Prostate gland (tissue), 2 donors: ENCODE measurements at regions not wholly inside any gene's neighbourhood (a gene's known extent, or its start where the extent isn't known, plus 50 kb on each side); places are given as distances from the start of the nearest gene placed in this dataset.
"Not testable (repeated sequence)": the region's sequence is repeated elsewhere in the genome, so short reads cannot be mapped to it uniquely, and the experiment has no call there.

Experiments
- DNase-seq: peaks from one replicate; pipeline ENCODE4 v3.0.0-alpha.2; 2019; ENCODE audit warnings: low spot score
- H3K27ac ChIP-seq, 2 donors: fragments of 200-600 bp; sonication (generic); 2 replicates each; pipeline ENCODE4 v1.5.1; 2017 to 2019
- H3K27me3 ChIP-seq: fragments of 200-600 bp; sonication (generic); replicated peaks from 2 replicates; pipeline ENCODE4 v1.5.1; 2019; ENCODE audit not compliant: insufficient read depth
- H3K36me3 ChIP-seq, 2 donors: fragments of 200-600 bp; sonication (generic); 1 replicate in 1 of 2; 2 replicates in 1 of 2; pipeline versions ENCODE4 v1.5.1 to v1.8.1; 2017 to 2019
- H3K4me1 ChIP-seq: fragments of 200-600 bp; sonication (generic); replicated peaks from 2 replicates; pipeline ENCODE4 v1.5.1; 2019
- H3K4me3 ChIP-seq, 2 donors: fragments of 200-600 bp; sonication (generic); 2 replicates each; pipeline ENCODE4 v1.5.1; 2017 to 2019
- H3K9me3 ChIP-seq: fragments of 200-600 bp; sonication (generic); 2 replicates; pipeline ENCODE4 v1.5.1; 2017
- CTCF ChIP-seq, 4 experiments: fragments of 200-600 bp in 2 of 4; fragments of 450-650 bp in 2 of 4; sonication (generic) in 2 of 4; IDR thresholded peaks; 1 replicate in 3 of 4; 2 replicates in 1 of 4; pipeline ENCODE4 v1.5.1; 2016 to 2019; ENCODE audit warnings: antibody characterized with exemption in 4 of 4, mild to moderate bottlenecking in 2 of 4, moderate library complexity in 2 of 4
- POLR2A ChIP-seq: fragments of 450-650 bp; IDR thresholded peaks from one replicate; pipeline ENCODE4 v1.6.1; 2016; ENCODE audit warnings: antibody characterized with exemption, mild to moderate bottlenecking
- POLR2AphosphoS5 ChIP-seq: sonication (generic); formaldehyde crosslinking; IDR thresholded peaks from one replicate; pipeline ENCODE4 v1.6.1; 2017; ENCODE audit warnings: antibody characterized with exemption
- WGBS: methylation state at CpG from one replicate; pipeline ENCODE4 v1.1.5; 2018; 5-methylcytosine and 5-hydroxymethylcytosine counted together
- intact Hi-C: fragments of 100-400 bp; cut with DNase I; formaldehyde crosslinking; loops from one replicate; pipeline ENCODE4 v1.14.2; 2022

DNA sequence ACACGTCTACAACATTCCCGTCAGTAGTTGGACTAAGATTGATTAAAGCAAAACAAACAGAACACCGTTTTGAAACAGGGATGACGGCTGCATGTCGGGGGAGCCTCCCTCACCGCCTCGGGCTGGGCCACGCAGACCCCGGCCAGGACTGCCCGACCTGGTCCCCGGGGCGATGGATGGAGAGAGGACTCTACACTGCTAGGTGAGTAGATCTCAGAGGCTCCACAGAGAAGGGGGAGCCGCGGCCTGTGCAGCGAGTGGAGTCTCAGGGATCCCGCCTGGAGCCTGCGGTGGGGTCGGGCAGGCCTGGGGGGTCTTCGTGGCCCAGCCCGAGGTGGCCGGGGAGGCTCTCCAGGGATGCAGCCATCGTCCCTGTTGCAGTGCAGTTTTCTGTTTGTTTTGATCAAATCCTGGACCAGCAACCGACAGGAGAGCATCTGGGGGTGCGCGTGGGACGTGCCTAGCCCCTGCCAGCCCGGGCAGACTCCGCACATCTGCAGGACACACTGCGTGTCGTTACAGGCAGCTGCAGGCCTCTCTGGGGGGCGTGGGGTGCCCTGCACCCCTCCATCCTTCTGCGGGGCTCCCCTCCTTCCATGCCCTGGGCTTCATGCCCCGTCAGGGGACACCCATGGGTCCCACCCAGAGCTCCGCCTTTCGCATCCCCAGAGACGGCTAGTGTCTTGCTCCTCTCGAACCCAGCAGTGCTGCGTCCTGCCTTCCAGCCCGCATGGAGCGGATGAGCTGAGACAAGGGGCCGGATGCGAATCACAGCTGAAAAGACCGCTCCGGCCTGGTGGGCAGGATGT, 143.6 kb downstream of the RTP5 start:
- Histone ChIP-seq H3K27me3 (no peaks in the 10 kb centered on the region), H3K27ac (no peak overlapping the region), H3K36me3 (no peaks in the 10 kb centered on the region), H3K4me3 (no peak overlapping the region), H3K4me1 (no peaks in the 10 kb centered on the region), H3K9me3 (no peaks in the 10 kb centered on the region)
- TF ChIP-seq CTCF (IDR thresholded peaks at IDR 0.05) (no peak), POLR2A (no peak), POLR2AphosphoS5 (no peak)
- intact Hi-C loops, result no loop called here
- no peak for DNase-seq
- WGBS, result 86% methylated on average over 42 of the region's 44 CpGs

GRCh38 chr2:242013771-242014170, 144.2 kb downstream of the RTP5 start:
- H3K27ac ChIP-seq, result no peak overlapping the region
- no peaks in the 10 kb centered on the region for H3K4me1 ChIP-seq
- 71% methylated on average over 9 of the region's 9 CpGs for WGBS
- intact Hi-C loops, result no loop called here
- no peaks in the 10 kb centered on the region for H3K36me3 ChIP-seq
- no peak for TF ChIP-seq POLR2A
- TF ChIP-seq CTCF (IDR thresholded peaks at IDR 0.05), result no peak
- no peak for TF ChIP-seq POLR2AphosphoS5
- H3K4me3 ChIP-seq, result no peak overlapping the region
- no peaks in the 10 kb centered on the region for H3K9me3 ChIP-seq
- DNase-seq, result no peak
- H3K27me3 ChIP-seq, result no peaks in the 10 kb centered on the region

GRCh38 chr2:242015108-242016065, 145.9 kb downstream of the RTP5 start:
- H3K9me3 ChIP-seq, result no peaks in the 10 kb centered on the region
- intact Hi-C loops, result no loop called here
- H3K36me3 ChIP-seq, result no peaks in the 10 kb centered on the region
- no peak overlapping the region for H3K27ac ChIP-seq
- H3K4me1 ChIP-seq, result no peaks in the 10 kb centered on the region
- no peak for DNase-seq
- H3K27me3 ChIP-seq, result no peaks in the 10 kb centered on the region
- no peak for TF ChIP-seq POLR2AphosphoS5
- TF ChIP-seq CTCF (IDR thresholded peaks at IDR 0.05), result no peak
- no peak for TF ChIP-seq POLR2A
- 78% methylated on average over 10 of the region's 10 CpGs for WGBS
- H3K4me3 ChIP-seq, result no peak overlapping the region

DNA sequence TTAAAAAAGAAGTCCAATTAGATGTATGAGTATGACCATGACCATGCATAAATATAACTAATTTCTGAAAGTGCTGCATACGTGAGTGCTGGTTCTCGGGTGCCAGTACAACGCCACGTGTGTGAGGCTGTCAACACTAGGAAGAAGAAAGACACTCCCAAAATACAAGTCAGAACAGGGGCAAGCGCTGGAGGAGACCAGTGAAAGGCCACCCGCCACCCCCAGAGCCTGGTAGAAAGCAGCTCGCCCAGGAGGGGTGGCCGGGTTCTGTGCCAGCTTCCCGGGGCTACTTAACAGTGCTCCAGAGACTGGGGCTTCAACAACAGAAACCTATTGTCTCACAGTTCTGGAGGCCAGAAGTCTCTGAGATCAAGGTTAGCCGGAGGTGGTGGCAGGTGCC, 147.6 kb downstream of the RTP5 start:
- H3K9me3 ChIP-seq, result no peaks in the 10 kb centered on the region
- intact Hi-C loops, result no loop called here
- no peak overlapping the region for H3K27ac ChIP-seq
- 66% methylated on average over 10 of the region's 10 CpGs for WGBS
- no peak for DNase-seq
- no peak overlapping the region for H3K4me3 ChIP-seq
- H3K27me3 ChIP-seq, result no peaks in the 10 kb centered on the region
- no peaks in the 10 kb centered on the region for H3K36me3 ChIP-seq
- TF ChIP-seq POLR2A, result no peak
- no peaks in the 10 kb centered on the region for H3K4me1 ChIP-seq

DNA sequence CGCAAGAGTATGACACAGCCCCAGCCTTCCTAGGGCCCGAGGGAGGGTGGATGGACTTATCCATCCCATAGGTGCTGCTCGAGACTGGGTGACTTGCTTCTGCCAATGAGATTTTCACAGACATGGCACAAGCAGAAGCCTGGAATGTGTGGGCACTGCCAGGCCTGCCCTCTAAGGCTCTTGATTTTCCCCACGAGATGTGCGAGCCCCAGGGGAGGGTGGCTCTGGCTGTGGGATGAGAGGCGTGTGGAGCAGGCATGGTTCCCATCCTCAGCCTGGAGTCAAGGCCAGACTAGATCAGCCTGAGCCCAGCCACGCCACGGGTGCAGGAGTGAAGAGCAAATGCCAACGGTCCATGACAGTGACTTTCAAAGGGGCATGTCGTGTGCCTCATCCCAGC, 148.9 kb downstream of the RTP5 start:
- H3K4me3 ChIP-seq, H3K4me1 ChIP-seq, H3K9me3 ChIP-seq, H3K36me3 ChIP-seq, intact Hi-C loops, H3K27me3 ChIP-seq, H3K27ac ChIP-seq, DNase-seq: not testable (repeated sequence)
- WGBS, result 81% methylated on average over 10 of the region's 10 CpGs
